Kidney glomerular epithelial cell (primary cell): ENCODE measurements at regions not wholly inside any gene's neighbourhood (a gene's known extent, or its start where the extent isn't known, plus 50 kb on each side); places are given as distances from the start of the nearest gene placed in this dataset.
"Not testable (repeated sequence)": the region's sequence is repeated elsewhere in the genome, so short reads cannot be mapped to it uniquely, and the experiment has no call there.

Experiments
- DNase-seq: peaks from one replicate; lab custom pipeline; 2025; lab: John Stamatoyannopoulos, UW

- no peak for DNase-seq
These were observed 349.6 kb upstream of the KCNH7 start for GRCh38 chr2:163187995-163188655.

- DNase-seq = no peak
These were observed 348.6 kb upstream of the KCNH7 start for GRCh38 chr2:163187119-163187518.

GRCh38 chr2:163185160-163185559 is 346.6 kb upstream of the KCNH7 start:
- DNase-seq = no peak

- DNase-seq = peak; percentile 45
These were observed 344.3 kb upstream of the KCNH7 start for GRCh38 chr2:163182764-163183354.

GRCh38 chr2:163177592-163177991 is 339.0 kb upstream of the KCNH7 start:
- no peak for DNase-seq

DNA sequence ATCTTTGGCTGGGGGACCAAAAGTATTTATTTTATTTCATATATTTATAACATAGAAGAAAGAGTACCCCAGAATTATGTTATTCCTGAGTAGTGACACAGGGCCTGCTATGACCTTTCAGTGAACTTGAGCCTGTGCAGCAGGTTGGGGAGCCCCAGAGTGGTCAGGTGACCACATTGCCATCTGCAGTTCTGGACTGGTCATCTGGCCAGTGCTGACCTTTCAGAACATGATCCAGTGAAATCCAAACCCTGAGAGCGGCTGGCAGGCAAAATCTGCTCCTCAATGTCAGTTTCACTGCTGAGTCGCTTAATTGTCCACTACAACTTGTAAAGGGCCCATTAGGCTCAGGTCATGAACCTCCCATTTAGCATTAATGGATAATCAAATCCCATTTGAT is 336.7 kb upstream of the KCNH7 start:
- no peak for DNase-seq

- no peak for DNase-seq
These were observed 335.0 kb upstream of the KCNH7 start for GRCh38 chr2:163173591-163173990.

GRCh38 chr2:163171786-163172530 is 333.4 kb upstream of the KCNH7 start:
- no peak for DNase-seq

GRCh38 chr2:163157891-163158496 is 319.4 kb upstream of the KCNH7 start:
- peak; percentile 55 for DNase-seq

DNA sequence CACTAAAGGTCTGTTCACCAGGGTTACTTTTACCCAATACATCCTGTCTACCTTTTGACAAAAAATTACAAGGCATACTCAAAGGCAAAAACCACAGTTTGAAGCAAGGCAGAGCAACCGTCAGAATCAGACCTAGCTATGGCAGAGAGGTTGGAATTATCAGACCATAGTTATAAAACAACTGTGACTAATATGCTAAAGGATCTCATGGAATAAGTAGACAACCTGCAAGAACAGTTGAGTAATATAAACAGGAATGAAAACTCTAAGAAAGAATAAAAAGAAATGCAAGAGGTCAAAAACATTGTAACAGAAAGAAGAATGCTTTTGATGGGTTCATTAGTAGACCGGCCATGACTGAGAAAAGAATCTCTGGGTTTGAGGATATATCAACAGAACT is 318.8 kb upstream of the KCNH7 start:
- DNase-seq = peak; percentile 27

- DNase-seq = no peak
These were observed 317.4 kb upstream of the KCNH7 start for GRCh38 chr2:163155925-163156324.

DNA sequence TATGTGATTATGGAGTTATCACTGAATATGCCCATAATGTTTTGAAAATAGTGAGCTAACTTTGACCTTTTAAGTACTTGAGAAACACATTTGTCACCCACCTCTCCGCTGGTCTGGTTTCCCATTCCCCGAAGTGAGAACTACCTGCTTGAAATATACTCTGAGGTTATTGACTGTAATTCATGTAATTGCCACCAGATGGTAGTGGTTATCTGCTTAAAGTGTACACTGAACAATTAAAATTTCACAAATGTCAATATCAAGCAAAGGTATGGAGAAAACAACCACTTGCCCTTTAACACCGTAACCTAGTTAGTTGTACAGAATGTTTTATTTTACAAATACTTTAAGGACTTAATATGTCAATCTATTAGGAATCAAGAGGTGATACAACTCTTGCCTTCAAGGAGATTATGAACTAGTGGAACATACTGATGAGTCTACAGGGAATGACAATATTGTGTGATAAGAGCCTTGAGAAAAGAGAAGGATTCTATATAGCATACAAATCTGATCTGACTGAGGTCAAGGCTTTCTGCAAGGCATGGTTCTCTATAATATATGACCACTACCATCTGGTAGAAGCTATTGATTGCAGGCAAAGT is 316.8 kb upstream of the KCNH7 start:
- peak; percentile 72 for DNase-seq

DNA sequence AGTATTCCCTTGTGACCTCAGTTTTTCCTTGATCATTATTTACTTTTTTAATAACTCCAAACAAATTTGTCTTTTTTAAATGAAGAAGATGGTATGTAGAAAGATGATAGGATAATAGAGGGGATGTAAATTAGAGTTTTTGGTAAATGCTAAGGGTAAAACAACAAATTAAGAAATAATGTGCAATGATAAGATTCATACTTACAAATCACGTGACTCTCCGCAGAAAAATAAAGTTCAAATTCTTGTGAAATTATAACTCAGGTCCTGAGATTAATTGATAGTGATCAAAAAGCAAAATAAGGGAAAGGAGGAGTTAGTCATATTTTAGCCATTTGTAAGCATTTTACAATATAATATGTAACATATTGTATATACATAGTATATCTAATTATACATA is 304.1 kb upstream of the KCNH7 start:
- no peak for DNase-seq

DNA sequence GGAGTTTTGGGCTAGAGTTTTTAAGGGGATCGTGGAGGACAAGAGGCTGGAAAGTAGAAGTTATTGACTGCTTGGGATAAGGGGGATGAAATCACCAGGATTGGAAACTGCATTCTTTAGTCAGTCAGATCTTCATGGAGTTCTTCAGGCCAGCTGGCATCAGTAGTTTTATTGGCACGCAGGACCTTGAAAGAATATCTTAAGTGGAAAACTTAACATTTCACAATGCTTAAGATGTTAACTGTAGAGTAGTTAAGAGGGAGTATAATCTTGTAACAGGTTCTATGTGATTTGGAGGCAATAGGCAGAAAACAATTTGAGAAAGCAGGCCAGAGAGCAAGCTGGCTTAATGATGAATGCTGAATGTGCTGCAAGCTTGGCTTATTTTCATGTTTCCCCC is 300.4 kb upstream of the KCNH7 start:
- DNase-seq = no peak

GRCh38 chr2:163135256-163135655 is 296.7 kb upstream of the KCNH7 start:
- no peak for DNase-seq

DNA sequence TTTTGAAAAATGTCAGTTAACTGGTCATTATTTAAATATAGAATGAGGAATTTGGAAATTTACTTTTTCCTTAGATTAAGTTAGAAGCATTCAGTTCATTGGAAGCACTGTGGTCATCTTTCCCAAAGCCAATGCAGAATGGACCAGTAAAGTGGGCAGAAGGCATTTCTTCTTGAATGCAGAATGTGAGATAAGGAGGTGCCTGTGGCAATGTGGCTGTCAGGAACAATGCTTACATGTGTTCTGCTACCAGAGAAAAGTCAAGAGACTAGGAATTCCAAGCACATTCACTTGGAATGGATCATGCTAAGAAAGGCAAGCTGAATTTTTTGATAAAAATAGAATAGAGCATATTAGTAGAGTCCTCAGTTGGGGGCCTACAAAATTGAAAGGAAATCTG is 295.0 kb upstream of the KCNH7 start:
- no peak for DNase-seq

DNA sequence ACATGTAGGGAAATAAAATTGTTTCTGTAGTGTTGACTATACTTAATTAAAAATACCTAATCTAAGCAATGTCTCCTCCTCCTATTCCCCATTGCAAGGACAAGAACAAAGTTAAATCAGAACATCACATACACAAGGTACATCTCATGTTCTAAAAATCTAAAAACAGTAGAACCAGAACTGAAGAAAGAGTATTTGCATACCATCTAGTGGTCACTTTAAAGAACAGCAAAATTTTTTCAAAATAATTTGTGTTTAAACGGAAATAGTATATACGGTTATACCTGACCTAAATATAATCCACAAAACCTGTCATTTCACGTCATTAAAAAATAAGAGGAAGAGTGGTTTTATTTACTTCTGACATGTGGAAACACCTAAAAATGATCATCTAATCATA is 294.3 kb upstream of the KCNH7 start:
- DNase-seq = peak; percentile 57

GRCh38 chr2:163132207-163132606 is 293.6 kb upstream of the KCNH7 start:
- not testable (repeated sequence) for DNase-seq

DNA sequence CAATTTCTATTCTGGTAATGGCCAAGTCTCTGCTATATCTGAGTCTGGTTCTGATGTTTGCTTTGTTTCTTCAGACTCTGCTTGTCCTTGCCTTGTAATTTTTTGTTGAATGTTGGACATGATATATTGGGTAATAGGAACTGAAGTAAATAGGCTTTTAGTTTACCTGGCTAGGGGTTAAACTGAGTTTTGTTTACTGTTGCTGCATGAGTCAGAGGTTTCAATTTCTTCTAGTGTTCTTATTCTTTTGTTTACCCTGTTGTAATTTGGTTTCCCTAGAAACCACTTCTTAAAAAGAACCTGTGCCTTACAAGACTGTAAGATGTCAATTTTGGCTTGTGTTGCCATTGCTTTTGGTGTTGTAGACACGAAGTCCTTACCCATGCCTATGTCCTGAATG is 285.0 kb upstream of the KCNH7 start:
- no peak for DNase-seq

GRCh38 chr2:163122257-163122656 is 283.7 kb upstream of the KCNH7 start:
- no peak for DNase-seq

DNA sequence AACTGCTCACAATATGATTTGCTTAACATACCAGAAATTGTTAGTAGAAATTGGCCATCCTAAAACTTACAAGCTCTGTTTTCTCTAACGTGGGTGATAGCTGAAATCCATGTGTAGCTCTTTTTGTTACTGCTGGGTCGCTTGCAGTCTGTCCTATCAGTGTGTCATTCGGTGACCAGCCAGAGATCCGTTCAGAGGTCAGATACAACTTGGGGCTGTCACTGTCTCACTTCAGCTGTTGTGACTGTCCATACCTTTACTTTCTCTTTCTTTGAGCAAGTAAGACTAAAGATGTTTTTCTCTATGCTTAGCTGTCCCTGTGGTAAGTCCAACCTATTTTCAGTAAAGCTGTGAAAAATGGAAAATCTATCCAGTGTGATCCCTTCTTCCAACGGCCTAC is 282.9 kb upstream of the KCNH7 start:
- DNase-seq = no peak

DNA sequence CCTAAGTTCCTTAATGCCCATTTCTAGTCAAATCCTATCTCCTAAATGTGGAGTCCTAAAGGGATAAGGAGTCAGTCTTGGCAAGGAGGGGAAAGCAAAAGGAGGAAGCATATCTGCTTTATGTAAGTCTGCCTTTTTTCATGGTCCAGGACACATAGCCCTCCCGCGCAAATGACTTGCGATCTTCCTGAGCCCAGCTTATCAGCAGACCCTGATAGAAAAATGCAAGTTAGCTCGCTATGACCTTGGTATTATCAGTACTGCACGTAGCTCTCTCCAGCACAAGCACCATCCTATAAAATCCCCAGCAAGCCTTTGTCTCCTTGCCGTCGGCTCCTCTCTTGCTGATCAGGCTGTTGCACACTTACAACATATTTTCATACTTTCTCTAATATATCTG is 281.4 kb upstream of the KCNH7 start:
- no peak for DNase-seq

- no peak for DNase-seq
These were observed 248.4 kb upstream of the KCNH7 start for GRCh38 chr2:163086940-163087339.
